Ishikawa (cell line): ENCODE measurements at regions not wholly inside any gene's neighbourhood (a gene's known extent, or its start where the extent isn't known, plus 50 kb on each side); places are given as distances from the start of the nearest gene placed in this dataset.

Experiments used
- EP300 ChIP-seq: IDR thresholded peaks from 2 replicates; pipeline ENCODE4 v1.6.1; 2012; ENCODE audit warnings: borderline replicate concordance
- RAD21 ChIP-seq: IDR thresholded peaks from 2 replicates; pipeline ENCODE4 v1.6.1; 2012; ENCODE audit warnings: low read depth
- TAF1 ChIP-seq: IDR thresholded peaks from 2 replicates; pipeline ENCODE4 v1.6.1; 2012; ENCODE audit warnings: low read depth, mild to moderate bottlenecking
- YY1 ChIP-seq: IDR thresholded peaks from 2 replicates; pipeline ENCODE4 v1.6.1; 2012; ENCODE audit warnings: low read depth
- ZBTB7A ChIP-seq: IDR thresholded peaks from 2 replicates; pipeline ENCODE4 v1.6.1; 2012; ENCODE audit warnings: low read depth
- TF ChIP-seq, protein P1 (sequence below): IDR thresholded peaks from 2 replicates; pipeline ENCODE4 v1.6.1; 2012

DNA sequence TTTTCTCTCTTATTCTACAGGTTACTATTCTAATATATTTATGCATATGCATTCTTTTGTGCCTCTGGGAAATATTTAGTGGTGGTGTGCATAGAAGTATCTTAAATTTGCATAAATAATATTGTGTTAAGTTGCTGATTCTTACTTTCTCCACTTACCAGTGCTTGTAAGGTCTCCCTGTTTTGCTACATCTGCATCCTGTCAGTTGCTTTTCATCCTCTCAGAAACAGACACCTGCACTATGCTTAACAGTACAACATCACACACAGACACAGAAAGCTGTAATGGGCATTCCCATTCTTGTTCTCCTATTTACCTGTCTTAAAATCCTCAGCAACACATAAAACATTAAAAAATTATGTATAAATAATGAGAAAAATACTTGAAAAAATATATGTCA lies 713.3 kb upstream of the RGMB start:
- TF ChIP-seq RAD21 (no peak), EP300 (no peak), YY1 (no peak), TAF1 (no peak), ZBTB7A (no peak)
- TF ChIP-seq, protein P1, sequence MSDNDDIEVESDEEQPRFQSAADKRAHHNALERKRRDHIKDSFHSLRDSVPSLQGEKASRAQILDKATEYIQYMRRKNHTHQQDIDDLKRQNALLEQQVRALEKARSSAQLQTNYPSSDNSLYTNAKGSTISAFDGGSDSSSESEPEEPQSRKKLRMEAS: no peak
